ENCODE measurements at regions not wholly inside any gene's neighbourhood (a gene's known extent, or its start where the extent isn't known, plus 50 kb on each side); places are given as distances from the start of the nearest gene placed in this dataset.

GRCh38 chr6:91105532-91105931, 518.7 kb upstream of the MAP3K7 start:
- peaks cover 12% of the 10 kb centered on the region for H3K4me1 Mint-ChIP-seq
- peak overlapping the region; percentile 51 to 57 (median 52) for H3K27ac Mint-ChIP-seq

GRCh38 chr6:91099479-91099878, 512.6 kb upstream of the MAP3K7 start:
- H3K9me3 Mint-ChIP-seq = no peaks in the 10 kb centered on the region
- H3K27me3 Mint-ChIP-seq (ENCODE audit: low read depth) = peaks cover 4% of the 10 kb centered on the region
- peak overlapping the region; percentile 44 to 84 (median 77) for H3K27ac Mint-ChIP-seq
- no peak for TF ChIP-seq CTCF (IDR thresholded peaks at IDR 0.05; ENCODE audit: unreplicated experiment in 3 of 3)
- H3K4me1 Mint-ChIP-seq = peaks cover 17% of the 10 kb centered on the region
- H3K36me3 Mint-ChIP-seq (ENCODE audit: low read depth) = no peaks in the 10 kb centered on the region
- no peak overlapping the region for H3K4me3 Mint-ChIP-seq

More at GRCh38 chr6:91105532-91105931, 518.7 kb upstream of the MAP3K7 start:
- H3K4me3 Mint-ChIP-seq = no peak overlapping the region
- no peak for TF ChIP-seq CTCF (IDR thresholded peaks at IDR 0.05; ENCODE audit: unreplicated experiment in 3 of 3)
- H3K9me3 Mint-ChIP-seq = no peaks in the 10 kb centered on the region
- no peaks in the 10 kb centered on the region for H3K36me3 Mint-ChIP-seq (ENCODE audit: low read depth)
- no peaks in the 10 kb centered on the region for H3K27me3 Mint-ChIP-seq (ENCODE audit: low read depth)

GRCh38 chr6:91098006-91098405, 511.1 kb upstream of the MAP3K7 start:
- Mint-ChIP-seq H3K4me3 (peak overlapping the region in 1 of 3 experiments; percentile 18), H3K4me1 (peaks cover 25% of the 10 kb centered on the region)

GRCh38 chr6:91097364-91097763, 510.5 kb upstream of the MAP3K7 start:
- H3K9me3 Mint-ChIP-seq = no peaks in the 10 kb centered on the region
- TF ChIP-seq CTCF (IDR thresholded peaks at IDR 0.05; ENCODE audit: unreplicated experiment in 3 of 3) = no peak
- H3K4me1 Mint-ChIP-seq = peaks cover 25% of the 10 kb centered on the region
- H3K27me3 Mint-ChIP-seq (ENCODE audit: low read depth) = peaks cover 4% of the 10 kb centered on the region
- no peaks in the 10 kb centered on the region for H3K36me3 Mint-ChIP-seq (ENCODE audit: low read depth)
- H3K4me3 Mint-ChIP-seq = no peak overlapping the region
- peak overlapping the region; percentile 84 to 91 (median 88) for H3K27ac Mint-ChIP-seq

More at GRCh38 chr6:91098006-91098405, 511.1 kb upstream of the MAP3K7 start:
- Mint-ChIP-seq H3K9me3 (no peaks in the 10 kb centered on the region), H3K27ac (peak overlapping the region; percentile 84 to 91 (median 88)), H3K36me3 (ENCODE audit: low read depth) (no peaks in the 10 kb centered on the region), H3K27me3 (ENCODE audit: low read depth) (peaks cover 4% of the 10 kb centered on the region)
- TF ChIP-seq CTCF (IDR thresholded peaks at IDR 0.05; ENCODE audit: unreplicated experiment in 3 of 3) = no peak

- no peak for TF ChIP-seq CTCF (IDR thresholded peaks at IDR 0.05; ENCODE audit: unreplicated experiment in 3 of 3)
- Mint-ChIP-seq H3K9me3 (no peaks in the 10 kb centered on the region), H3K36me3 (ENCODE audit: low read depth) (no peaks in the 10 kb centered on the region), H3K4me3 (no peak overlapping the region), H3K27ac (peak overlapping the region in 2 of 3 experiments; percentile 49 to 57), H3K4me1 (peaks cover 34% of the 10 kb centered on the region), H3K27me3 (ENCODE audit: low read depth) (peaks cover 4% of the 10 kb centered on the region)
Measured at GRCh38 chr6:91094806-91095475, 508.1 kb upstream of the MAP3K7 start.

- TF ChIP-seq CTCF (IDR thresholded peaks at IDR 0.05; ENCODE audit: unreplicated experiment in 3 of 3) = no peak
- H3K27me3 Mint-ChIP-seq (ENCODE audit: low read depth) = peaks cover 2% of the 10 kb centered on the region
- no peak overlapping the region for H3K4me3 Mint-ChIP-seq
- H3K9me3 Mint-ChIP-seq = no peaks in the 10 kb centered on the region
- H3K27ac Mint-ChIP-seq = peak overlapping the region in 2 of 3 experiments; percentile 49 to 57
- no peaks in the 10 kb centered on the region for H3K36me3 Mint-ChIP-seq (ENCODE audit: low read depth)
- peaks cover 33% of the 10 kb centered on the region for H3K4me1 Mint-ChIP-seq
Measured at GRCh38 chr6:91094341-91094740, 507.5 kb upstream of the MAP3K7 start.

Measured in nephron (organoid).